GM12892 (cell line): ENCODE measurements at regions not wholly inside any gene's neighbourhood (a gene's known extent, or its start where the extent isn't known, plus 50 kb on each side); places are given as distances from the start of the nearest gene placed in this dataset.
"Not testable (repeated sequence)": the region's sequence is repeated elsewhere in the genome, so short reads cannot be mapped to it uniquely, and the experiment has no call there.

Source experiments
- DNase-seq: peaks from one replicate; pipeline ENCODE4 v3.0.0; 2011; ENCODE audit not compliant: insufficient read length
- FAIRE-seq: peaks from 2 replicates; lab custom pipeline; 2011; peaks lifted over from hg19 to GRCh38; lab: Jason Lieb, UNC
- POLR2A ChIP-seq: IDR thresholded peaks from 2 replicates; pipeline ENCODE4 v1.6.1; 2011; ENCODE audit warnings: low read depth, low read length, control low read depth
- POLR2AphosphoS5 ChIP-seq: IDR thresholded peaks from 2 replicates; pipeline ENCODE4 v1.6.1; 2011; ENCODE audit warnings: low read depth, low read length, control low read depth
- TAF1 ChIP-seq: IDR thresholded peaks from 2 replicates; pipeline ENCODE4 v1.6.1; 2011; ENCODE audit warnings: low read depth, mild to moderate bottlenecking, control low read depth, low read length, borderline replicate concordance

DNA sequence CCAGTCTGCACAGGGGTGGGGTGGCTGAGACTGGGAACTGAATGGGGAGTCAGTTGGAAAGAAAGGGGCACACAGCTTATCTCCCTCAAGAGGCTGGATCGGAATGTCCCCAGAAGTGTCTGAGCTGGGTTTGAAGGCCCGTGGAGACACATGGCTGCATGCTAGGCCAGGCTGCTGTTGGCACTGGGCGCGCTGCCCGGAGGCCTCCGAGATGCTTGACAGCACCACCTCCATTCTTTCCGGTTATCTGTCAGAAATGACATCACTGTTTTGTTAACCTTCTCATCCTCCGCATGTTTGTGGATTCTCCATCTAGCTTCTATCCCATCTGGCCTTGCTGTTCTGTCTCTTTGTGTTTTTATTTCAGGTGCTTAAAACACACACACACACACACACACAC, 85.5 kb downstream of the APIP start:
- no peak for FAIRE-seq
- TF ChIP-seq POLR2A (no peak), POLR2AphosphoS5 (no peak), TAF1 (no peak)
- DNase-seq, result no peak

DNA sequence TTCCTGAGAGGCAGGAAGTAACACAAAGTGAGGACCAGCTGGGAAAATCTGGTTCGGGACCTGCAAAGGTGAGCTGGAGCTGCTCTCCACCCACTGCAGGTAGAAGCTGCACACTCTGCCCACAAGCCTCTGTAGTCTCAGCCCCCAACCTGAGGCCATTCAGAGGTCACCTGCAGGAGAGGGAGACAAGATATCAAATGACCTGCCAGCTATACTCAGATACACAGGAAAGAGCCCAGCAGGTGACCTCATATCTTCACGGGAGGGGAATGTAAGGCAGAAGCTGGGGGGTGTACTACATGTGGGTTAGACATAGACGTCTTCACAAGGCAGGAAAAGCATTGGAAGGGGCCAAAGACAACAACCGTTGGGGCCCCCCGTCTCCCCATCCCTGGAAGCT, 86.1 kb downstream of the APIP start:
- DNase-seq, result no peak
- no peak for FAIRE-seq
- TF ChIP-seq POLR2AphosphoS5 (no peak), TAF1 (no peak), POLR2A (no peak)

DNA sequence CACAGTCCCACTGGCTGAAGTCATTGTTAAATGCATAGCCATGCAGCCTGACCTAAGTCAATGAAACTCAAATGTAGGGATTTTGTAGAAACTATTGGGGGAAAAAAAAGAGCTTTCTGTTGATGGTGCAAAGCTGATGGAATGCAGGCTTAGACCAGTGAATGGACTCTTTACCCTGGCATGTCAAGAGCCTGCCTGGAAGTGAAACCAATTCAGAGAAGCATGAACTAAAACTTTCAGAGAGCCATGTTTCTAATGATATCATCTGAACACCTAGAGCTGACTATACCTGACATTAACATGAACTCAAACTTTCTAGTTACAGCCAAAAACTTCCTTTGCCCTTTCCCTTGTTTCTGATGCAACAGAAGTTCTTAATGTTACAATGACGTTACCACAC, 89.0 kb downstream of the APIP start:
- no peak for TF ChIP-seq TAF1
- no peak for TF ChIP-seq POLR2A
- no peak for TF ChIP-seq POLR2AphosphoS5
- DNase-seq, result no peak
- peak; percentile 91 for FAIRE-seq

DNA sequence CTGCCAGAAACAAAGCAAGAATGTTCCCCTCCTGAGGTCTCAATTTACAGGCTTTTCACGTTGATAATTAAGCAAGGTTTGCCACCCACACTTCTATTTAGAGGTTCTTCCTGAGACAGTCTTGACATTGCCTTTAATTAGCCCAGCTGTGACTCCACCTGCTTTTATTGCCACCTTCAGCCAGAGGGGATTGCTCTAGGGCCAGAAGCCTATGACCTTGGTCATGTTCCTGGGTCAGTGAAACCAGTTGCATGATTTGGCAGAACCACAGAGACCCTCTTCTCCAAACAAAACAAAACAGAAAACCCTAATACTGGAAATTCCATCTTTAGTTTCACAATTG, 89.8 kb downstream of the APIP start:
- FAIRE-seq (no peak), DNase-seq (no peak)
- TF ChIP-seq POLR2A (no peak), TAF1 (no peak), POLR2AphosphoS5 (no peak)

DNA sequence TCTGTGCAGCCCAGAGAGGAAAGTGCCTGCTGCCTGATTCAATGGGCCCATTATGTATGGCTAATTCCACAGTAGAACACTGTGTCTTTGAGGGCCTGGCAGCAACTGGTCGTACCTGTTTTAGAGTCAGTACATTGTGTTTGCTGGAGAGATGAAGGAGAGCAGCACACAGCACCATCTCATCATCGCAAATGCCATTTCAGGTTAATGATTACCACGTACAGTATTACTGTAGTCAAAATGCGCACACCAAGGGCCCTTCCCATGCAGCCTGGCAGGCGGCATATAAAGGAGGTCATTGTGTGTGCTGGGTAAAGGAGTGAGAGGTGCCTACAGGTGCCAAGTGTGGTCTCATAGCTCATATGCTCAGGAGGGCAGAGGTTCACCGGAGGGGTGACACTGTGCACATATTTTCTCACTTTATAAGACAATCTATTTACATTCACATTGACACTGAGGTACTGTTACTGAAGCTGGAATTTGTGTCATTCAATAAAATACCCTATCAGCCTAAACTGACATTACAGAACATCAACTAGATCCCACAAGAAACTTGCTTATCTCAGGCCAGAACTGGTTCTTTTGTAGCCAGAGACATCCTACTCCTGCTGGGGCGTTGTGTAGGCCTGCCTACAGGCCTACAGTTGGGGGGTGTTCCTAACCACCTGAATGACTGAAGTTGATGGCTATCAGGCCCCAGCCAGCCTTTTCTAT, 90.4 kb downstream of the APIP start:
- no peak for FAIRE-seq
- TF ChIP-seq TAF1 (no peak), POLR2A (no peak), POLR2AphosphoS5 (no peak)
- no peak for DNase-seq

DNA sequence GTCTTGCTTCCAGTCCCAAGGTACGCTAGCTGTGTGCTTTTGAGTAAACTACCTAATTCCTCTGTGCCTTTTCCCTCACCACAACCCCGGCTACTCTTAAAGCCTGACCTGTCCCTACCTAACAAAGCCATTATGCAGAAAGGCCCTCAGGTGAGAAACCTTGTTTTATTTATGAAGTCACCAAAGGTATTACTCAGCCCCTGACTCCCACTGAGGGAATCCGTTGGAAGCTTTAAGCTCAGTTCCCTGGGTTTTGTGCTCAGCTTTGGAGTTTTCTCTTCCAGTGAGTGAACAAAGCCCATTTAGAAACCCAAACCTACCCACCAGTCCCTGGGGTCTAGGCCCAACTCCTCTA, 90.9 kb downstream of the APIP start:
- TF ChIP-seq TAF1 (no peak), POLR2A (no peak), POLR2AphosphoS5 (no peak)
- no peak for FAIRE-seq
- no peak for DNase-seq

DNA sequence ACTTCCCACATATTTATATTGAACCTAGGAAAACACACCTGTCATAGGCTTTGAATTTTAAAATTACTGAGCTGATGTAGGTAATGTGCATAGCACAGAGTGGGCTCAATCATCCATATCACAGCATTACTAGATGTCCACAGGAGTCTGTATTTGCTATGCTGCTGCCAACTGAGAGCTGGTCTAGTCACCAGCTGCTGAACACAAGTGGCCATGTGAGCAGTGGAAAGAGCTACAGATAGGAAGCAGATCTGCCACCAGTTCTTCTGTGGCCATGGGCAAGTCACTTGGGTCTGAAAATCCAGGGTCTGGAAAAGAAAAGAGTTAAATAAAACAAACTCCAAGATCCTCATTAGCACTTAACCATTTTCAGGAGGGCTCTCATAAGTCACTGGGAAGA, 91.8 kb downstream of the APIP start:
- FAIRE-seq, result no peak
- no peak for DNase-seq

DNA sequence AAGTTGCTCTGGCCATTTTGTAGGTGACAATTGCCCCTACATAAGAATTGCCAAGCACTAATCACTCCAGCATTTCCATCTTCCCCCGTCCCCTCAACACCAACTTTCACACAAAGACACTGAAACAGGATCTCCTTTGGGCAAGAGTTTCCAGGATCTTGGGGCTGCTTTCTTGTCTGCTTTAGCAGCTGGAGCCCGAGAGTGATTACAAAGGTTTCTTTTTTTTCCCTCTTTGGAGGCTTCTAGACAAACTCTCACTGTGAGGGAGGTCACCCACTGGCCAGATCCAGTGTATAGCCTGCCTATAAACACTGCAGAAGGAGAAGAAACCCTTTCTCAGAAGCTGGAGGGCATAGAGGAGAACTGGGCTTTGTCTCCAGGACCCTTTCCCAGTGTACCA, 92.5 kb downstream of the APIP start:
- FAIRE-seq (no peak), DNase-seq (no peak)
- TF ChIP-seq TAF1 (no peak), POLR2AphosphoS5 (no peak), POLR2A (no peak)

More for the DNA sequence above, 91.8 kb downstream of the APIP start:
- TF ChIP-seq POLR2AphosphoS5 (no peak), TAF1 (no peak), POLR2A (no peak)

DNA sequence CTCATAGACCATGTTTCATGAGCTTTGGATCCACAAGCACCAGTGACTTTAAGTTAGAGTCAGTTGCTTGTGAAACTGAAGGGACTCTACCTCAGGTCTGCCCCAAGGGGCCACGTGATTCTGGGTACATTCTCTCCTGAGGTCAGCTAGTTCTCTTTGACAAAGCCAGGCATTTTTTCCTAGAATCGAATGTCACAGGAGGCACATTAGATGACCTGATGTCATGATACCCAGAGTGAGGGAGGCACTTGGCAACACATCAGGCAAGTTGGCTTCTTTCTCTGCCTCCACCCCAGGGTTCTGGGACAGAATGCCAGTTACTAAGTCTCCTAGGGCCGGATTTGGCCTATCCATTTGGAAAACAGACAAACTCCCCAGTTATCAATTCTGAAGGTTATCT, 93.0 kb downstream of the APIP start:
- TF ChIP-seq POLR2AphosphoS5 (no peak), POLR2A (no peak), TAF1 (no peak)
- peak; percentile 67 for FAIRE-seq
- DNase-seq, result no peak

DNA sequence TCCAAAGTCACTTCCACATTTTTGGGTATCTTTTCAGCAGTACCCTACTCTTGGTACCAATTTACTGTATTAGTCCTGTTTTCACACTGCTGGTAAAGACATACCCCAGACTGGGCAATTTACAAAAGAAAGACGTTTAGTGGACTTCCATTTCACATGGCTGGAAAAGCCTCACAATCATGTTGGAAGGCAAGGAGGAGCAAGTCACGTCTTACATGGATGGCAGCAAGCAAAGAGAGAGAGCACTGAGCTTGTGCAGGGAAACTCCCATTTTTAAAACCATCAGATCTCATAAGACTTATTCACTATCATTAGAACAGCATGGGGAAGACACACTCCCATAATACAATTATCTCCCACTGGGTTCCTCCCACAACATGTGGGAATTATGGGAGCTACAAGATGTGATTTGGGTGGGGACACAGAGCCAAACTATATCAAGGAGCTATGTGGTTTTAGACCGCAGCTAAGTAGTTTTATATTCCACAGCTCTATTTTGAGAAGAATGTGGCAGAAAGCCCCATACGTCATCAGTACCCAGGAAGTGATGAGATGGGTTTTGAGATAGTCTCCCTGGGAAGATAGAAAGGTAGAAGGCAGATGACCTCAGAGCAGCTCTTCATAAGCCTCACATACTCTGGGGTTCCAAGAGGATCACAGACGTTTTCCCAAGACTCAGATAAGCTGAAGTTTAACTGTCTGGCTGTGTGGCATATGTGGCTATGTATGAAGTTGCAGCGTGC, 96.3 kb downstream of the APIP start:
- TF ChIP-seq TAF1 (no peak), POLR2A (no peak), POLR2AphosphoS5 (no peak)
- FAIRE-seq, result peak; percentile 5
- no peak for DNase-seq

DNA sequence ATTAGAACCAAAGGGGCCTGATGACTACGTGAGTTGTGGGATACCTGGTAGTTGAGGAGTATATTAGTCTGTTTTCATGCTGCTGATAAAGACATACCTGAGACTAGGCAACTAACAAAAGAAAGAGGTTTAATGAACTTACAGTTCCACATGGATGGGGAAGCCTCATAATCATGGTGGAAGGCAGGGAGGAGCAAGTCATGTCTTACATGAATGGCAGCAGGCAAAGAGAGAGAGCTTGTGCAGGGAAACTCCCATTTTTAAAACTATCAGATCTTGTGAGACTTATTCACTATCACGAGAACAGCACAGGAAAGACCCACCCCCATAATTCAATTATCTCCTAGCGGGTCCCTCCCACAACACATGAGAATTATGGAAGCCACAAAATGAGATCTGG, 98.4 kb downstream of the APIP start:
- FAIRE-seq, result not testable (repeated sequence)

DNA sequence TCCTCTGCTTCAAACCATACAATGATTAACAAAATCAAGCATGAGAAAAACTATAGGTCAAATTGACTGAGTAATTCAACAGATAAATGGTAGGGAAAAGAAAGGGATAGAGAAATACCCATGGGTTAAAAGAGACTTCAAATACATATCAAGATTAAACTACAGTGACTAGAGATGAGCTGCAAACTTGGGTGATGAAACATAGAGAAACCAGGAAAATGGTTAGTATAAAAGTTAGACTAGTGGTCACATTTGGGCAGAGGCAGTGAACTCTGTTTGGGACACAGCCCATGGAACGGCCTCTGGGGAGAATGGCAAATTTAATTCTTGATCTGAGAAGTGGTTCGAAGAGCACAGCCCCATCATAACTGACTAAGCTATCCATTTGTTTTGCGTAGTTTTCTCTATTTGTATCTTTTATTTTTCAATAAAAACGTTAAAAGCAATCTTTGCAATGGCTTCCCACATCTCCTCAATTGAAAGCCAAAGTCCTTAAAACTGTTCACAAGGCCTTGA, 99.4 kb downstream of the APIP start:
- FAIRE-seq (no peak), DNase-seq (no peak)
- no peak for TF ChIP-seq TAF1
- no peak for TF ChIP-seq POLR2A
- TF ChIP-seq POLR2AphosphoS5, result no peak

More for the DNA sequence above, 98.4 kb downstream of the APIP start:
- not testable (repeated sequence) for DNase-seq
